ENCODE measurements at regions not wholly inside any gene's neighbourhood (a gene's known extent, or its start where the extent isn't known, plus 50 kb on each side); places are given as distances from the start of the nearest gene placed in this dataset.

GRCh38 chr20:39825950-39826349 lies 863.1 kb downstream of the MAFB start:
- TF ChIP-seq CTCF (conservative IDR thresholded peaks at IDR 0.05) (no peak), EZH2 (IDR thresholded peaks at IDR 0.05; ENCODE audit: low read depth) (no peak)
